ENCODE measurements at regions not wholly inside any gene's neighbourhood (a gene's known extent, or its start where the extent isn't known, plus 50 kb on each side); places are given as distances from the start of the nearest gene placed in this dataset.

- TF ChIP-seq SMC3 (conservative IDR thresholded peaks at IDR 0.05; ENCODE audit: poor library complexity) (no peak), CTCF (IDR thresholded peaks at IDR 0.05; ENCODE audit: poor library complexity, severe bottlenecking) (no peak), RAD21 (conservative IDR thresholded peaks at IDR 0.05) (no peak), EP300 (conservative IDR thresholded peaks at IDR 0.05; ENCODE audit: poor library complexity, severe bottlenecking) (no peak), TAF1 (IDR thresholded peaks at IDR 0.05; ENCODE audit: low read depth) (no peak), POLR2AphosphoS5 (IDR thresholded peaks at IDR 0.05) (no peak), EZH2 (IDR thresholded peaks at IDR 0.05; ENCODE audit: borderline replicate concordance, insufficient read depth, low read length, poor library complexity, severe bottlenecking) (no peak)
Measured at GRCh38 chr14:27145170-27145569, 547.3 kb upstream of the NOVA1 start.
